AG09309 (cell line): ENCODE measurements at regions not wholly inside any gene's neighbourhood (a gene's known extent, or its start where the extent isn't known, plus 50 kb on each side); places are given as distances from the start of the nearest gene placed in this dataset.

Source experiments
- DNase-seq: peaks from one replicate; pipeline ENCODE4 v3.0.0-alpha.2; 2010; ENCODE audit warnings: low read depth
- H3K4me3 ChIP-seq: 2 replicates; pipeline ENCODE4 v1.5.1; 2011; ENCODE audit warnings: mild to moderate bottlenecking, low read depth, low read length, moderate library complexity; ENCODE audit not compliant: control insufficient read depth
- CTCF ChIP-seq: IDR thresholded peaks from 2 replicates; pipeline ENCODE4 v1.5.1; 2011; ENCODE audit warnings: mild to moderate bottlenecking, low read depth, low read length, inconsistent platforms; ENCODE audit not compliant: insufficient read depth, control insufficient read depth; ENCODE audit errors: missing control alignments

- no peak for DNase-seq
- TF ChIP-seq CTCF, result no peak
These were observed 95.8 kb upstream of the ELOVL6 start for GRCh38 chr4:110294165-110294564.

GRCh38 chr4:110292994-110293744 is 94.8 kb upstream of the ELOVL6 start:
- TF ChIP-seq CTCF, result no peak
- no peak for DNase-seq
- no peak overlapping the region for H3K4me3 ChIP-seq

More at GRCh38 chr4:110294165-110294564, 95.8 kb upstream of the ELOVL6 start:
- H3K4me3 ChIP-seq, result no peak overlapping the region

GRCh38 chr4:110290511-110290910 is 92.1 kb upstream of the ELOVL6 start:
- TF ChIP-seq CTCF, result no peak
- no peak for DNase-seq
- H3K4me3 ChIP-seq, result no peak overlapping the region

- H3K4me3 ChIP-seq, result no peak overlapping the region
- no peak for TF ChIP-seq CTCF
- no peak for DNase-seq
These were observed 91.2 kb upstream of the ELOVL6 start for GRCh38 chr4:110289601-110290100.

- peak; percentile 52 for DNase-seq
- no peak for TF ChIP-seq CTCF
- H3K4me3 ChIP-seq, result no peak overlapping the region
These were observed 88.7 kb upstream of the ELOVL6 start for GRCh38 chr4:110287130-110287529.

GRCh38 chr4:110278127-110278526 is 79.7 kb upstream of the ELOVL6 start:
- no peak for TF ChIP-seq CTCF
- no peak for DNase-seq
- H3K4me3 ChIP-seq, result no peak overlapping the region

- H3K4me3 ChIP-seq, result no peak overlapping the region
- peak; percentile 5 for DNase-seq
- TF ChIP-seq CTCF, result no peak
These were observed 77.5 kb upstream of the ELOVL6 start for GRCh38 chr4:110275871-110276270.
